Esophagus muscularis mucosa (tissue), 3 donors: ENCODE measurements at regions not wholly inside any gene's neighbourhood (a gene's known extent, or its start where the extent isn't known, plus 50 kb on each side); places are given as distances from the start of the nearest gene placed in this dataset.

ENCODE experiments used
- CTCF ChIP-seq, 3 experiments: fragments of 200-600 bp in 2 of 3; fragments of 450-650 bp in 1 of 3; sonication (generic) in 2 of 3; IDR thresholded peaks; one replicate each; pipeline ENCODE4 v1.5.1; 2017 to 2019; ENCODE audit warnings: antibody characterized with exemption in 3 of 3, mild to moderate bottlenecking in 2 of 3, moderate library complexity in 1 of 3
- POLR2AphosphoS5 ChIP-seq, 2 donors: sonication (generic); formaldehyde crosslinking; IDR thresholded peaks; one replicate each; pipeline ENCODE4 v1.6.1; 2017; ENCODE audit warnings: antibody characterized with exemption in 2 of 2

GRCh38 chr17:36827081-36827480 is 110.2 kb upstream of the LHX1 start:
- no peak for TF ChIP-seq CTCF (IDR thresholded peaks at IDR 0.05)
- TF ChIP-seq POLR2AphosphoS5 (IDR thresholded peaks at IDR 0.05) = no peak
